ENCODE measurements at regions not wholly inside any gene's neighbourhood (a gene's known extent, or its start where the extent isn't known, plus 50 kb on each side); places are given as distances from the start of the nearest gene placed in this dataset.

GRCh38 chr11:96500440-96500839 lies 110.6 kb downstream of the JRKL start:
- TF ChIP-seq ZZZ3 (IDR thresholded peaks at IDR 0.05; ENCODE audit: control insufficient read depth, insufficient read length, low read depth) = no peak
- TF ChIP-seq ATF2 (IDR thresholded peaks at IDR 0.05; ENCODE audit: low read length) = no peak
- no peak for TF ChIP-seq EZH2 (IDR thresholded peaks at IDR 0.05; ENCODE audit: borderline replicate concordance, control insufficient read depth, low read depth, low read length)
- no peak for TF ChIP-seq POLR2A (IDR thresholded peaks at IDR 0.05; ENCODE audit: low read depth, low read length)
- TF ChIP-seq TCF7 (IDR thresholded peaks at IDR 0.05; ENCODE audit: borderline replicate concordance) = no peak
- TF ChIP-seq, protein P1, sequence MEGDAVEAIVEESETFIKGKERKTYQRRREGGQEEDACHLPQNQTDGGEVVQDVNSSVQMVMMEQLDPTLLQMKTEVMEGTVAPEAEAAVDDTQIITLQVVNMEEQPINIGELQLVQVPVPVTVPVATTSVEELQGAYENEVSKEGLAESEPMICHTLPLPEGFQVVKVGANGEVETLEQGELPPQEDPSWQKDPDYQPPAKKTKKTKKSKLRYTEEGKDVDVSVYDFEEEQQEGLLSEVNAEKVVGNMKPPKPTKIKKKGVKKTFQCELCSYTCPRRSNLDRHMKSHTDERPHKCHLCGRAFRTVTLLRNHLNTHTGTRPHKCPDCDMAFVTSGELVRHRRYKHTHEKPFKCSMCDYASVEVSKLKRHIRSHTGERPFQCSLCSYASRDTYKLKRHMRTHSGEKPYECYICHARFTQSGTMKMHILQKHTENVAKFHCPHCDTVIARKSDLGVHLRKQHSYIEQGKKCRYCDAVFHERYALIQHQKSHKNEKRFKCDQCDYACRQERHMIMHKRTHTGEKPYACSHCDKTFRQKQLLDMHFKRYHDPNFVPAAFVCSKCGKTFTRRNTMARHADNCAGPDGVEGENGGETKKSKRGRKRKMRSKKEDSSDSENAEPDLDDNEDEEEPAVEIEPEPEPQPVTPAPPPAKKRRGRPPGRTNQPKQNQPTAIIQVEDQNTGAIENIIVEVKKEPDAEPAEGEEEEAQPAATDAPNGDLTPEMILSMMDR (IDR thresholded peaks at IDR 0.05 in 2 of 3, conservative IDR thresholded peaks at IDR 0.05 in 1 of 3; ENCODE audit: control insufficient read depth in 2 of 3, extremely low read depth in 1 of 3, insufficient read depth in 1 of 3, low read depth in 3 of 3, low read length in 3 of 3) = no peak
- TF ChIP-seq CREB1 (IDR thresholded peaks at IDR 0.05; ENCODE audit: low read depth) = no peak
- TF ChIP-seq SUZ12 (IDR thresholded peaks at IDR 0.05; ENCODE audit: unreplicated experiment) = no peak
- TF ChIP-seq YY1 (IDR thresholded peaks at IDR 0.05; ENCODE audit: low read depth, low read length) = no peak
- TF ChIP-seq MAX (IDR thresholded peaks at IDR 0.05; ENCODE audit: low read depth, low read length) = no peak
- no peak for TF ChIP-seq ZNF274 (IDR thresholded peaks at IDR 0.05; ENCODE audit: insufficient read depth, insufficient read length)

Measured in GM12878 (cell line).